ENCODE measurements at regions not wholly inside any gene's neighbourhood (a gene's known extent, or its start where the extent isn't known, plus 50 kb on each side); places are given as distances from the start of the nearest gene placed in this dataset.

- BruUV-seq (replicated peaks): no TSS peak
- ChIA-PET POLR2A (ENCODE audit: low non-redundant PET) (no interaction called here), CTCF (no interaction called here)
- H3K27me3 ChIP-seq (replicated peaks; ENCODE audit: insufficient read depth, low read depth, low read length, poor library complexity): no peaks in the 10 kb centered on the region
- H3K4me3 ChIP-seq (ENCODE audit: low read depth, low read length, poor library complexity, severe bottlenecking): no peak overlapping the region
- no peaks in the 10 kb centered on the region for H3K9me3 ChIP-seq (ENCODE audit: low read depth, low read length, poor library complexity, severe bottlenecking)
- H3K27ac ChIP-seq (ENCODE audit: low read depth, low read length, poor library complexity, severe bottlenecking): no peak overlapping the region
- no peaks in the 10 kb centered on the region for H3K36me3 ChIP-seq (ENCODE audit: insufficient read depth, low read length, poor library complexity, severe bottlenecking)
- no peak for DNase-seq (ENCODE audit: low spot score)
- no peaks in the 10 kb centered on the region for H3K4me1 ChIP-seq (ENCODE audit: insufficient read depth, low read length, poor library complexity, severe bottlenecking)
- TF ChIP-seq EZH2 (IDR thresholded peaks at IDR 0.05; ENCODE audit: borderline replicate concordance, low read depth, low read length, poor library complexity, severe bottlenecking): no peak
- TF ChIP-seq CTCF (conservative IDR thresholded peaks at IDR 0.05; ENCODE audit: low read depth, low read length): no peak
- intact Hi-C loops (cut with micrococcal nuclease; ENCODE audit: unreplicated experiment): no loop called here
These were observed 391.0 kb downstream of the GPAT3 start for GRCh38 chr4:83926950-83927349.

GRCh38 chr4:83923341-83923740 is 387.4 kb downstream of the GPAT3 start:
- CTCF ChIA-PET: no interaction called here
- no peaks in the 10 kb centered on the region for H3K27me3 ChIP-seq (replicated peaks; ENCODE audit: insufficient read depth, low read depth, low read length, poor library complexity)
- BruUV-seq (replicated peaks): no TSS peak
- POLR2A ChIA-PET (ENCODE audit: low non-redundant PET): no interaction called here
- H3K4me3 ChIP-seq (ENCODE audit: low read depth, low read length, poor library complexity, severe bottlenecking): no peak overlapping the region
- DNase-seq (ENCODE audit: low spot score): no peak
- H3K9me3 ChIP-seq (ENCODE audit: low read depth, low read length, poor library complexity, severe bottlenecking): no peaks in the 10 kb centered on the region
- intact Hi-C loops (cut with micrococcal nuclease; ENCODE audit: unreplicated experiment): no loop called here
- no peaks in the 10 kb centered on the region for H3K4me1 ChIP-seq (ENCODE audit: insufficient read depth, low read length, poor library complexity, severe bottlenecking)
- H3K27ac ChIP-seq (ENCODE audit: low read depth, low read length, poor library complexity, severe bottlenecking): no peak overlapping the region
- no peak for TF ChIP-seq EZH2 (IDR thresholded peaks at IDR 0.05; ENCODE audit: borderline replicate concordance, low read depth, low read length, poor library complexity, severe bottlenecking)
- no peak for TF ChIP-seq CTCF (conservative IDR thresholded peaks at IDR 0.05; ENCODE audit: low read depth, low read length)
- no peaks in the 10 kb centered on the region for H3K36me3 ChIP-seq (ENCODE audit: insufficient read depth, low read length, poor library complexity, severe bottlenecking)

GRCh38 chr4:83922402-83922801 is 386.5 kb downstream of the GPAT3 start:
- DNase-seq (ENCODE audit: low spot score): no peak
- POLR2A ChIA-PET (ENCODE audit: low non-redundant PET): no interaction called here
- BruUV-seq (replicated peaks): no TSS peak
- TF ChIP-seq EZH2 (IDR thresholded peaks at IDR 0.05; ENCODE audit: borderline replicate concordance, low read depth, low read length, poor library complexity, severe bottlenecking) (no peak), CTCF (conservative IDR thresholded peaks at IDR 0.05; ENCODE audit: low read depth, low read length) (no peak)
- intact Hi-C loops (cut with micrococcal nuclease; ENCODE audit: unreplicated experiment): no loop called here
- Histone ChIP-seq H3K4me3 (ENCODE audit: low read depth, low read length, poor library complexity, severe bottlenecking) (no peak overlapping the region), H3K36me3 (ENCODE audit: insufficient read depth, low read length, poor library complexity, severe bottlenecking) (no peaks in the 10 kb centered on the region), H3K9me3 (ENCODE audit: low read depth, low read length, poor library complexity, severe bottlenecking) (no peaks in the 10 kb centered on the region), H3K27ac (ENCODE audit: low read depth, low read length, poor library complexity, severe bottlenecking) (no peak overlapping the region), H3K27me3 (replicated peaks; ENCODE audit: insufficient read depth, low read depth, low read length, poor library complexity) (no peaks in the 10 kb centered on the region), H3K4me1 (ENCODE audit: insufficient read depth, low read length, poor library complexity, severe bottlenecking) (no peaks in the 10 kb centered on the region)
- CTCF ChIA-PET: no interaction called here
